Progenitor cell of endocrine pancreas (in vitro differentiated cells): ENCODE measurements at regions not wholly inside any gene's neighbourhood (a gene's known extent, or its start where the extent isn't known, plus 50 kb on each side); places are given as distances from the start of the nearest gene placed in this dataset.

Experiments used
- DNase-seq: peaks from one replicate; pipeline ENCODE4 v3.0.0; 2021; ENCODE audit warnings: low spot score; ENCODE audit not compliant: unreplicated experiment
- H3K27ac Mint-ChIP-seq: 2 replicates; pipeline ENCODE4 v1.8.0; 2021; ENCODE audit warnings: mild to moderate bottlenecking, moderate library complexity, mixed read lengths
- H3K27me3 Mint-ChIP-seq: 2 replicates; pipeline ENCODE4 v1.8.0; 2021; ENCODE audit warnings: mixed read lengths
- H3K36me3 Mint-ChIP-seq: 2 replicates; pipeline ENCODE4 v1.8.0; 2022; ENCODE audit warnings: mixed read lengths; ENCODE audit not compliant: insufficient read depth
- H3K4me1 Mint-ChIP-seq: 2 replicates; pipeline ENCODE4 v1.8.0; 2021; ENCODE audit warnings: low read depth, mixed read lengths
- H3K4me3 Mint-ChIP-seq: 2 replicates; pipeline ENCODE4 v1.8.0; 2021; ENCODE audit warnings: low read depth, mild to moderate bottlenecking, moderate library complexity, mixed read lengths
- H3K9me3 Mint-ChIP-seq: 2 replicates; pipeline ENCODE4 v1.8.0; 2021; ENCODE audit warnings: low read depth, mixed read lengths
- TF ChIP-seq, protein P1 (sequence below): fragments of 200-600 bp; sonication (generic); IDR thresholded peaks from one replicate; pipeline ENCODE4 v1.5.0; 2021; ENCODE audit warnings: antibody characterized with exemption, mild to moderate bottlenecking; ENCODE audit not compliant: unreplicated experiment

DNA sequence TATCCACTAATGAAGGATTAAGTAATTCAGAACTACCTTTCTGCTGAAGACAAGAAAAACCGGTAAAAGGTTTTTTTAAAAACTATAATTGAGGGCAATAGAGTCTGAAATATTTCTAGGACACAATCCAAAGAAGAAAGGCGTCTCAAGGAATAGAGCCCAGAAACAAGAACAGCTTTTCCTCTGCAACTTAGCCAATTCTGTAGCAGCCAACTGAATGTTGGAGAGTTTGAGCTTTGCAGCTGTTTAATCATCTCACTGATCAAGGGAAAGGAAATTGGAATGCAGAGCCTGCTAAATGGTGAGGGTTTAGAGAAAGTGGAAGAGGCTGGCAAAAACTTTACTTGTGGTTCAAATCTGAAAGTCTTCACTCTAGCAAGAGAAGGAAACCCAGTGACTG lies 818.9 kb downstream of the KCNT2 start:
- H3K36me3 Mint-ChIP-seq = no peaks in the 10 kb centered on the region
- no peak overlapping the region for H3K27ac Mint-ChIP-seq
- TF ChIP-seq, protein P1, sequence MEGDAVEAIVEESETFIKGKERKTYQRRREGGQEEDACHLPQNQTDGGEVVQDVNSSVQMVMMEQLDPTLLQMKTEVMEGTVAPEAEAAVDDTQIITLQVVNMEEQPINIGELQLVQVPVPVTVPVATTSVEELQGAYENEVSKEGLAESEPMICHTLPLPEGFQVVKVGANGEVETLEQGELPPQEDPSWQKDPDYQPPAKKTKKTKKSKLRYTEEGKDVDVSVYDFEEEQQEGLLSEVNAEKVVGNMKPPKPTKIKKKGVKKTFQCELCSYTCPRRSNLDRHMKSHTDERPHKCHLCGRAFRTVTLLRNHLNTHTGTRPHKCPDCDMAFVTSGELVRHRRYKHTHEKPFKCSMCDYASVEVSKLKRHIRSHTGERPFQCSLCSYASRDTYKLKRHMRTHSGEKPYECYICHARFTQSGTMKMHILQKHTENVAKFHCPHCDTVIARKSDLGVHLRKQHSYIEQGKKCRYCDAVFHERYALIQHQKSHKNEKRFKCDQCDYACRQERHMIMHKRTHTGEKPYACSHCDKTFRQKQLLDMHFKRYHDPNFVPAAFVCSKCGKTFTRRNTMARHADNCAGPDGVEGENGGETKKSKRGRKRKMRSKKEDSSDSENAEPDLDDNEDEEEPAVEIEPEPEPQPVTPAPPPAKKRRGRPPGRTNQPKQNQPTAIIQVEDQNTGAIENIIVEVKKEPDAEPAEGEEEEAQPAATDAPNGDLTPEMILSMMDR = no peak
- H3K27me3 Mint-ChIP-seq = no peaks in the 10 kb centered on the region
- H3K4me3 Mint-ChIP-seq = no peak overlapping the region
- H3K4me1 Mint-ChIP-seq = no peaks in the 10 kb centered on the region
- H3K9me3 Mint-ChIP-seq = peaks cover 3% of the 10 kb centered on the region
- no peak for DNase-seq

DNA sequence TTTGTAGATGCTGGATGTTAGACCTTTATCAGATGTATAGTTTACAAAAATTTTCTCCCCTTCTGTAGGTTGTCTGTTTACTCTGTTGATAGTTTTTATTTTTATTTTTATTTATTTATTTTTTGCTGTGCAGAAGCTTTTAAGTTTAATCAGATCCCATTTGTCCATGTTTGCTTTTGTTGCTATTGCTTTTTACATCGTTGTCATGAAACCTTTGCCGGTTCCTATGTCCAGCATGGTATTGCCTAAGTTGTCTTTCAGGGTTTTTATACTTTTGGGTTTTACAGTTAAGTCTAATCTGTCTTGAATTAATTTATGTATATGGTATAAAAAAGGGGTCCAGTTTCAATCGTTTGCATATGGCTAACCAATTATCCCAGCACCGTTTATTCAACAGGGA lies 819.5 kb downstream of the KCNT2 start:
- Mint-ChIP-seq H3K4me3 (no peak overlapping the region), H3K36me3 (no peaks in the 10 kb centered on the region)
- DNase-seq = no peak

DNA sequence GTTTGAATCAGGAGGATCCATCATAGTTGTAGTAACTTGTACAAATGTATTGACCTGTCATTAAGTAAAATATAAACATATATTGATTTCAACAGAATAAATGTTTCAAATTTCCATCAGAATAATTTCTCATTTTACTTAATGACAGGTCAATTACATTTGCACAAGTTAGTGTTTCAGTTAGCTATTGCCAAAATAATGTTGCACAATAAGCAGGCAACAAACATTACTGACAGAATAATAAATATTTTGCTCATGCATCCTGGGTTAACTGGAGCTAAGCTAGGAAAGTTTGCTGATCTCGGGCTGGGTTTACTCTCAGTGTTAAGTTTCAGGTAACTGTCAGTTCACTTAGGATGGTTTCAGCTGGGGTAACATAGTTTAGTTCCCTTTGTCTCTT lies 822.4 kb downstream of the KCNT2 start:
- no peak for DNase-seq
- Mint-ChIP-seq H3K4me3 (no peak overlapping the region), H3K9me3 (peaks cover 3% of the 10 kb centered on the region), H3K36me3 (no peaks in the 10 kb centered on the region), H3K4me1 (no peaks in the 10 kb centered on the region), H3K27ac (no peak overlapping the region), H3K27me3 (no peaks in the 10 kb centered on the region)
- TF ChIP-seq, protein P1 = no peak

More for the DNA sequence above, 819.5 kb downstream of the KCNT2 start:
- TF ChIP-seq, protein P1 = no peak
- Mint-ChIP-seq H3K4me1 (no peaks in the 10 kb centered on the region), H3K9me3 (peaks cover 3% of the 10 kb centered on the region), H3K27ac (no peak overlapping the region), H3K27me3 (no peaks in the 10 kb centered on the region)

DNA sequence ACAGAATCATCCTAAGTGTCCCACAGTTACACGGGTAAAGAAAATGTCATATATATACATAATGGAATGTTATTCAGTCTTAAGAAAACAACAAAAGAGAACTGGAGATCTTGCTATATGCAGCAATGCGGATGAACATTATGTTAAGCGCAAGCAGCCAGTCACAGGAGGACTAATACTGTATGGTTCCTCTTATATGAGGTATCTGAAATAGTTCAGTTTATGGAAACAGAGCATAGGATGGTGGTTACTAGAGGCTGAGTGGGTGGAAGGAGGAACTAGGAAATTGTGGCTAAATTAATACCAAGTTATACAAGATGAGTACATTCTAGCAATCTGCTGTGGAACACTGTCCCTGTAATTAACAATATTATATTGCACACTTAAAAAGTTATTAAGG lies 834.3 kb downstream of the KCNT2 start:
- DNase-seq = no peak
- Mint-ChIP-seq H3K9me3 (no peaks in the 10 kb centered on the region), H3K27ac (no peak overlapping the region), H3K36me3 (no peaks in the 10 kb centered on the region), H3K27me3 (no peaks in the 10 kb centered on the region), H3K4me3 (no peak overlapping the region), H3K4me1 (no peaks in the 10 kb centered on the region)
- TF ChIP-seq, protein P1 = no peak

DNA sequence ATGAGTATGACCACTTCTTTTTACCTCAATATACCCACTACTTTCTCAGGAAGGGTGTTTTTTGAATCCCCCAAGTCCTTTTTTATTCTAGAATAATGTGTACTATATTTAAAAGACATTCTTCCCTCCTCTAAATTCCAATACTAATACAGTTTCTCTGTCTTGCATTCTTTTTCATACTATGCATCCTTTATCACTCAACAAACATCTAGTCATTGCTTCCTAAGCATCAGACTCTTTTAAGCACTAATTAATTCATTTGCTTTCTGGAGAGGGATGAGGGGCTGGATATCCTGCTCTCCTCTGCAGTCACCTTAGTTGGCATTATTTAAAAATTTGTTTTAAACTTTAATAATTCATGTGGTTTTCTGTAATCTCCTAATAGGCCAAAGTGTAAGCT lies 838.8 kb downstream of the KCNT2 start:
- TF ChIP-seq, protein P1 = no peak
- no peak overlapping the region for H3K4me3 Mint-ChIP-seq
- H3K27ac Mint-ChIP-seq = no peak overlapping the region
- H3K27me3 Mint-ChIP-seq = no peaks in the 10 kb centered on the region
- DNase-seq = no peak
- H3K36me3 Mint-ChIP-seq = no peaks in the 10 kb centered on the region
- H3K4me1 Mint-ChIP-seq = no peaks in the 10 kb centered on the region
- H3K9me3 Mint-ChIP-seq = no peaks in the 10 kb centered on the region
